HG03135 (cell line): ENCODE measurements at regions not wholly inside any gene's neighbourhood (a gene's known extent, or its start where the extent isn't known, plus 50 kb on each side); places are given as distances from the start of the nearest gene placed in this dataset.

ENCODE experiments used
- ATAC-seq: cut with Tn5 transposase; IDR thresholded peaks from one replicate; pipeline ENCODE4 v1.9.1; 2021; ENCODE audit warnings: mild to moderate bottlenecking, moderate library complexity; ENCODE audit not compliant: unreplicated experiment

- ATAC-seq = peak; percentile 51
Measured at GRCh38 chr9:115209601-115210306, 91.8 kb upstream of the TNC start.

- ATAC-seq = no peak
Measured at GRCh38 chr9:115210699-115211098, 92.7 kb upstream of the TNC start.

DNA sequence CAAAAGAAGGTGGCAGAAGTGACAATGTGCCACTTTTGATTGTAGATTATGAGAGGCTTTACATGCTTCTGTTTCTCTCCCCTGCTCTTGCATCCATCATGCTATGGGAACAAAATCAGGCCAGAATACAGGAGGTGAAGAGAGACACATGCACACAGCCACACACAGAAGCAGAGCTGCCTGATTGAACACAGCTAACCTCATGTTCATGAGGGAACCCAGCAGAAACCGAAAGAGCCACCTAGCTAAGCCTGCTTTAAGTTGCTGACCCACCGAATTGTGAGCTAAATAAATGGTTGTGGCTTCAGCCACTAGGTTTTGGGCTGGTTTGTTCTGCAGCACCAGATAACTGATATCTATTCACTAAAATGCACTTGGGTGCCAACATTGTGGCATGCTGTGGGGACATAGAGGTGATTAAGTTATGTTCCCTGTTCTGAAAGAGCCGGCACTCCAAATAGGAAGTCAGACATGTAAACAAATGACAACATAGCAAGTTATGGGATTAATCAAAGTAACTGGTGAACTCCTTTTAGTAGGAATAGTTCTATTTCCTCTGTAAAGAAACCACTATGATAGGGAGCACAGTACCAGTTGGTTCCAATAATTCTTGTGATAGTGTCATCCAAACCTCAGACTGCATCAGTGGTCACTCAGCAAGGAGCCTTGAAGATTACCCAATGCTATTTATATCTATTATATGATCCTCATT, 93.6 kb upstream of the TNC start:
- ATAC-seq = peak; percentile 62

DNA sequence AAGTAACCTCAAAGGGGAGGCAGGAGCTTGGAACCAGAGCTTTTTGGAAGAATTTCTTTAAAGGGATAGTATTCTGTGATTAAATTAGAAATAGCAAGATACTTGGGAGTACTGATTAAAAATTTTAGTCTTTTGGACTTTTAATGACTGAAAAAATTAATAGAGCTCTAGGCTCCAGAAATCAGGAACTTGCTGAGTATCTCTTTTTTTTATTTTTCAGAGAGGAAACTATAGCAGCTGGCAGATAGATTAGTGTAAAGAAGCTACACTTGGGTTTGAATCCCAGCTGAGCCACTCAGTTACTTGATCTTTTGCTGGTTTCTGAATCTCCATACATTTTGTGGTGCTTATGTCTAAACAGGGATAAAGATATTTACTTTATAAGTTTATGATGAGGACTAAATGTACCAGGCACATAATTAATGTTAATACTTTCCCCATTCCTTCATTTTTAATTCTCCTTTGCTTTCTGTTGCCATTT, 94.2 kb upstream of the TNC start:
- no peak for ATAC-seq

GRCh38 chr9:115212832-115213231, 94.9 kb upstream of the TNC start:
- no peak for ATAC-seq

- no peak for ATAC-seq
Measured at GRCh38 chr9:115213818-115214334, 95.9 kb upstream of the TNC start.

- no peak for ATAC-seq
Measured at GRCh38 chr9:115216873-115217272, 98.9 kb upstream of the TNC start.

GRCh38 chr9:115220319-115221005, 102.5 kb upstream of the TNC start:
- ATAC-seq = no peak

- ATAC-seq = no peak
Measured at GRCh38 chr9:115223471-115223870, 105.5 kb upstream of the TNC start.

DNA sequence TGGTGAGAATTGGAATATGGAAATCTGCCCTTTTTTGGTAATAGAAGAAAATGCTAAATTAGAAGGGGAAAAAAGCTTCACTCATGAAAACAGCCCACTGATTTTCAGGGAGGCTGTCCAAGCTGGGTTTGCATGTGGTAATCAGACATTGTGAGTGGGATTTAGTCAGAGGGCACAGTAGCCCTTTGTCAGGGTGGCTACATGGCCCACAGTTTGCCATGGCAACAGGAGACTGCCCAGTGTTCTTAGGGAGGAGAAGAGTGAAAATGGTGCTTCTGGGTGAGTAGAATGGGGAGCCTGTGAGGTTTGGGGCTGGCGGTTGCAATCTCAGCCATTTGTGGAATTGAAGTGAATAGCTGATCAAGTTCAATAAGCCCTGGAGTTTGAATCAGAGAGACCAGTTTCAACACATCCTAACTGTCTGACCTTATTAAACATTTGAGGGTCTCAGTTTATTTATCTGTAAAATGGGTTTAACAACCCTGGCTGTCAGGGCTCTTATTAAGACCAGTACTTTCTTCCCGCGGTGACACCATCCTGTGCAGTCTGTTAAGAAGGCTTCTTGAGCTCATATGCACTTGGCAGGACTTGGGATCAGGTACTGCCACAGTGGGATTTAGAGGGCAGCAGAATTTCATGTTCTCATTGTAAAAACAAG, 107.6 kb upstream of the TNC start:
- ATAC-seq = no peak

DNA sequence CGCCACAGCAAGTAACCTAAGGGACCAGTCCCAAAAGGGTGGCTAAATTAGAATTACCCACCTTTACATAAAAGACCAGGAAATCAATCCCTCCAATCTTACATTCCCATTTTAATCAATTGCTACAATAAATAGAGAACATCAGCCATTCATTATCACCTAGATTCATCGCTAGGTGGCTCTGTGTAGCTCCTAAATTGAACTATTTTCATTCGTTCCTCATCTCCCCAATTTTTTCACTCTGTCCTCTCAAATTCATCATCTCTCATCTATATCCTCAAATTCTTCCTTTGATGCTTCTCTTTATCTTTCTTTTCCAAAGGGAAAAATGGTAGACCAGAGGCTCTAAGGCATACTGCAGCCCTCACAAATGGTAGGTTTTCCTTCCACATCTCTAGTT, 108.2 kb upstream of the TNC start:
- ATAC-seq = no peak

DNA sequence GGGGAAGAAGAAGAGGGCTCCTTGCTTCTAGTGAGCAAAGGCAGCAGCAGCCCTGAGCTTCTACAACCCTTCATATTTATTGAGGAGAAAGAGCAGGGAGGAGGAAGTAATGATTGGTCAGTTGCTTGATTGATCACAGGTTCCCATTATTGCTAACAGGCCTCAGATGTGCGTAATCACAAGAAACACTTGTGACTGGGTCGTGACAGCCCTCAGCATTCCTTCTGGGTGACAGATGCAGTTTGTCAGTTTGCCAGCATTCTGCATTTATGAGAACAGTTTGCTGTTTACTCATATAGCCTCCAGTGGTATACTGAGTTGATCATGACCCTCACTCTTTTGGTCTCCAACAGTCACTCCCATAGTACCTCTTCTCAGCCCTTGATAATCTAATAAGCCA, 111.5 kb upstream of the TNC start:
- no peak for ATAC-seq

DNA sequence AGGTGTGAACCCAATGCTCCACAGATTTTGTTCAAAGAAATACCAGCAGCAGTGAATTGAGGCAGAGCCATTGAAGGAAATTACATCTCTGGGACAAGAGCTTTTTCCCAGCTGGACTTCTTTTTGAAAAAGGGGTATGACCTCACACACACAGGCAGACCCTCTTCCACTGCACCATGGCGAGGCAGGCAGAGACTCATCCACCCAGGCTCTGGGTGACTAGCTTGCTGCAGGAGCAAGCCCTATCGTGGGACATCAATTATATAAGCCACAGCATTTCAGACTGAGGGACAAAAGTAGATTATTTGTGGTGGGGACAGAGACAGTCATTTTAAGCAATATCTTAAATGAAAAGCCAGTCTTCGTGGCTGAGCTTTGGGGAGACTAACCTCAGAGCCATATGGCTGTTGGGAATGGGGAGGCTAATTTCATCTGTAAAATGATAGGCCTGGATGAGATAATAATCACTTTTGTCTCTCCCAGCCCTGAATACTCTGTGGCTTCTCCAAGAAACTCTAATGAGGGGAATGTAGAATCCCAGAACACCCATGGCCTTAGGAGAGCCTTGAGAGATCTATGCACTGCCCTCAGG, 113.1 kb upstream of the TNC start:
- no peak for ATAC-seq

- no peak for ATAC-seq
Measured at GRCh38 chr9:115232181-115232774, 114.3 kb upstream of the TNC start.

DNA sequence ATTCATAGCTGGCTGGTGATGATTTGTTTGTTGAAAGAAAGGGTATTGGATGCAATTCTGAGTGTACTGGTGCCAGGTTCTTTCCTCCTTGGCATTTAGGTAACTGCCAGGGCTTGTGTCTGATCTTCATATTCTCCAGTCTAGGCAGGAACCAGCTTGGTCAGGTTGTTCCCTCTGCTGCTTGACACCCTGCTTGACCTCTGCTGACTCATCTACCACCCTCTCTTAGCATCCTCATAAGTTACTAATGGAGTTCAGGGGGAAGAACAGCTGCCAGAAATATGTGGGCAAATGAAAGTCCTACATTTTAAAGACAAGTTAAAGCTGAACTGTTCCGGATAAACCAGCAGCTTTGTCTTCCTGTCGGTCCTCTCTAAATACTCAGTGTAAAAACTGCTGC, 116.1 kb upstream of the TNC start:
- ATAC-seq = peak; percentile 90

DNA sequence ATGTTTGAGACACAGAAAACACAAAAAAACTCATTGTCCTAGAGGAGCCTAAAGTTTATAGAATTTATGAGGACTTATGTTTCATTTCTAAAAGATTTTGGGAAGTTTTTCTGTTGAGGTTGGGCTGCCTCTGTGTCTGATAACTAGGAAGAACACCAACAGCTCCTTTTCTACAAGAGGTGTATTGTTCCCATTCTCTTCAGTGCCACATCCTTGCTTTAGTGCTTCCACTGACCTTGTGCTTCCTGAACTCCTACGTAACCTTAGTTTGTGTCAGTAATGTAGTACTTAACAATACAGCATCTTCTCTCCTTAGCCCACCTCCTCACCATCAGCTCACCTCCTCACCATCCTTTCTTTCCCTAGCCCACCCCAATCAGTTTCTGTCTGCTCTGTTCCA, 117.3 kb upstream of the TNC start:
- ATAC-seq = no peak

DNA sequence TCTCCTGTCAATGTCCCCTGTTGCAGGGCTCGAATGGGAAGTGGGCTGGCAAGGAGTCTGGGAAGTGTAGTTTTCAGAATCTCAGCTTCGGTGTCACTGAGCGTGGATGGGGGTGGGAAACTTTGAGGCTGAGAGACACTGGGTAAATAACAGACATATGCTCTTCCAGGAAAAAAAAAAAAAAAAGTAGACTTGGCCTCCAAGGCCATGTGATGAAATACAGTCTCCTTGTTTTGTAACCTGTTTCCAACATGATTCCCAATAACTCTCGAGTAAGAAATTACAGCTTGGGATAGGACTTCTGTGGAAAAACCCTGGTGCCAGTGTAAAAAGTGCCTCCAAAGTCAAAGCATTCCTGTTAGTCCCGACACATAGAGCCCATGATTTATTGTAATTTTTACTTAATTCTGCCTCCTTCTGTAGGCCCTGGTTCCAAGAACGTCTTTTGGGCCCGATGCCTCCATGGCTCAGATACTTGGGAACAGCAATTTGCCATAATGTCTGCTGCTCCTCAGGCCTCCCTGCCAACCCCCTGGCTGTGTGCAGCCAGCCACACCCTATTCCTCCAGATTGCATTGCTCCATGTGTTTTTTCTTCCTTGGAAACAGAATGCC, 119.5 kb upstream of the TNC start:
- no peak for ATAC-seq

DNA sequence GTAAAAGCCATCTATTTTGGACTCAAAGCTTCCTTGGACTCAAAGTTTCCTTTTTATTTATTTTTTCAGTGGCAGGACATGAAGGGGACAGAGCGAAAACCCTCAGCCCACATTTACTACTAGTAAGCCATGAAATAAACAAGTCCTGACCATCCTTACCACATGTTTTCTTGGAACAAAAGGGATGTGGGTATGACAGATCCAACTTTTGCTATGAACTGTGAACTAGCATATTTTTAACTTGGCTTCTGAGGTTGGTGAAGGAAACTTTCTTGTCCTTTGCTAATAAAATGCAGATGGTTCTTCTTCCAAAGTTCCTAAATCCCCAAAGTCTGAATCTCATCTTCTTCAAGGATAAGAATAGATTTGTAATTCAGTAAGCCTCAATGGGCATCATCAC, 122.7 kb upstream of the TNC start:
- no peak for ATAC-seq

GRCh38 chr9:115241641-115242040, 123.7 kb upstream of the TNC start:
- no peak for ATAC-seq

DNA sequence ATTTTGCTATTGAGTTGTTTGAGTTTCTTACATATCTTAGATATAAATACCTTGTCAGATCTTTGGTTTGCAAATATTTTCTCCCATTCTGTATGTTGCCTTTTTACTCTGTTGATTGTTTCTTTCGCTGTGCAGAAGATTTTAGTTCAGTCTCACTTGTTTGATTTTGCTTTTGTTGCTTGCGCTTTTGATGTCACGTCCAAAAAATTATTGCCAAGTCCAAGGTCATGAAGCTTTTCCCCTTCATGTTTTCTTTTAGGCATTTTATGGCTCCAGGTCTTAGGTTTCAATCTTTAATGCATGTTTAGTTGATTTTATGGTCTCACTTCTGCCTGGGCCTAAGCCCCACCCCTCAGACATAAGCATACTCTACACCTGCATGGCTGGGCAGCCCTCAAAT, 131.5 kb upstream of the TNC start:
- no peak for ATAC-seq
